ENCODE measurements at regions not wholly inside any gene's neighbourhood (a gene's known extent, or its start where the extent isn't known, plus 50 kb on each side); places are given as distances from the start of the nearest gene placed in this dataset.
"Not testable (repeated sequence)": the region's sequence is repeated elsewhere in the genome, so short reads cannot be mapped to it uniquely, and the experiment has no call there.

GRCh38 chr10:33027088-33027487, 69.1 kb upstream of the ITGB1 start:
- H3K4me3 ChIP-seq (ENCODE audit: low read length), result no peak overlapping the region
- no peaks in the 10 kb centered on the region for H3K4me1 ChIP-seq (ENCODE audit: control insufficient read depth, insufficient read depth, low read length)
- H3K9me3 ChIP-seq (ENCODE audit: control insufficient read depth, low read length), result no peaks in the 10 kb centered on the region
- no peak overlapping the region for H3K9ac ChIP-seq (ENCODE audit: low read length)
- H3K27me3 ChIP-seq (ENCODE audit: control insufficient read depth, insufficient read depth, low read length), result peaks cover 3% of the 10 kb centered on the region
- H3K36me3 ChIP-seq (ENCODE audit: control insufficient read depth, insufficient read depth, low read length), result no peaks in the 10 kb centered on the region

GRCh38 chr10:33026422-33026821, 68.4 kb upstream of the ITGB1 start:
- Histone ChIP-seq H3K9me3 (ENCODE audit: control insufficient read depth, low read length) (no peaks in the 10 kb centered on the region), H3K36me3 (ENCODE audit: control insufficient read depth, insufficient read depth, low read length) (no peaks in the 10 kb centered on the region), H3K27me3 (ENCODE audit: control insufficient read depth, insufficient read depth, low read length) (peaks cover 3% of the 10 kb centered on the region), H3K4me1 (ENCODE audit: control insufficient read depth, insufficient read depth, low read length) (no peaks in the 10 kb centered on the region), H3K9ac (ENCODE audit: low read length) (no peak overlapping the region), H3K4me3 (ENCODE audit: low read length) (no peak overlapping the region)

- no peaks in the 10 kb centered on the region for H3K4me1 ChIP-seq (ENCODE audit: control insufficient read depth, insufficient read depth, low read length)
These were observed 67.9 kb upstream of the ITGB1 start for GRCh38 chr10:33025910-33026309.

GRCh38 chr10:33025039-33025438, 67.0 kb upstream of the ITGB1 start:
- Histone ChIP-seq H3K27me3 (ENCODE audit: control insufficient read depth, insufficient read depth, low read length) (peaks cover 3% of the 10 kb centered on the region), H3K4me1 (ENCODE audit: control insufficient read depth, insufficient read depth, low read length) (no peaks in the 10 kb centered on the region), H3K9ac (ENCODE audit: low read length) (no peak overlapping the region), H3K9me3 (ENCODE audit: control insufficient read depth, low read length) (no peaks in the 10 kb centered on the region), H3K36me3 (ENCODE audit: control insufficient read depth, insufficient read depth, low read length) (no peaks in the 10 kb centered on the region), H3K4me3 (ENCODE audit: low read length) (no peak overlapping the region)

More at GRCh38 chr10:33025910-33026309, 67.9 kb upstream of the ITGB1 start:
- no peak overlapping the region for H3K9ac ChIP-seq (ENCODE audit: low read length)
- H3K36me3 ChIP-seq (ENCODE audit: control insufficient read depth, insufficient read depth, low read length), result no peaks in the 10 kb centered on the region
- no peak overlapping the region for H3K4me3 ChIP-seq (ENCODE audit: low read length)
- H3K9me3 ChIP-seq (ENCODE audit: control insufficient read depth, low read length), result no peaks in the 10 kb centered on the region
- peaks cover 3% of the 10 kb centered on the region for H3K27me3 ChIP-seq (ENCODE audit: control insufficient read depth, insufficient read depth, low read length)

GRCh38 chr10:33022691-33023090, 64.7 kb upstream of the ITGB1 start:
- no peaks in the 10 kb centered on the region for H3K27me3 ChIP-seq (ENCODE audit: control insufficient read depth, insufficient read depth, low read length)
- H3K9me3 ChIP-seq (ENCODE audit: control insufficient read depth, low read length), result no peaks in the 10 kb centered on the region
- no peak overlapping the region for H3K9ac ChIP-seq (ENCODE audit: low read length)
- H3K36me3 ChIP-seq (ENCODE audit: control insufficient read depth, insufficient read depth, low read length), result no peaks in the 10 kb centered on the region
- H3K4me1 ChIP-seq (ENCODE audit: control insufficient read depth, insufficient read depth, low read length), result no peaks in the 10 kb centered on the region
- H3K4me3 ChIP-seq (ENCODE audit: low read length), result no peak overlapping the region

- no peaks in the 10 kb centered on the region for H3K9me3 ChIP-seq (ENCODE audit: control insufficient read depth, low read length)
- no peak overlapping the region for H3K9ac ChIP-seq (ENCODE audit: low read length)
- H3K4me1 ChIP-seq (ENCODE audit: control insufficient read depth, insufficient read depth, low read length), result no peaks in the 10 kb centered on the region
- H3K36me3 ChIP-seq (ENCODE audit: control insufficient read depth, insufficient read depth, low read length), result no peaks in the 10 kb centered on the region
- no peak overlapping the region for H3K4me3 ChIP-seq (ENCODE audit: low read length)
- no peaks in the 10 kb centered on the region for H3K27me3 ChIP-seq (ENCODE audit: control insufficient read depth, insufficient read depth, low read length)
These were observed 64.1 kb upstream of the ITGB1 start for GRCh38 chr10:33022090-33022489.

- no peaks in the 10 kb centered on the region for H3K9me3 ChIP-seq (ENCODE audit: control insufficient read depth, low read length)
- no peaks in the 10 kb centered on the region for H3K4me1 ChIP-seq (ENCODE audit: control insufficient read depth, insufficient read depth, low read length)
- no peaks in the 10 kb centered on the region for H3K27me3 ChIP-seq (ENCODE audit: control insufficient read depth, insufficient read depth, low read length)
- H3K36me3 ChIP-seq (ENCODE audit: control insufficient read depth, insufficient read depth, low read length), result no peaks in the 10 kb centered on the region
- no peak overlapping the region for H3K9ac ChIP-seq (ENCODE audit: low read length)
- no peak overlapping the region for H3K4me3 ChIP-seq (ENCODE audit: low read length)
These were observed 59.0 kb upstream of the ITGB1 start for GRCh38 chr10:33016988-33017387.

- Histone ChIP-seq H3K36me3 (ENCODE audit: control insufficient read depth, insufficient read depth, low read length) (no peaks in the 10 kb centered on the region), H3K9me3 (ENCODE audit: control insufficient read depth, low read length) (no peaks in the 10 kb centered on the region), H3K4me3 (ENCODE audit: low read length) (no peak overlapping the region), H3K9ac (ENCODE audit: low read length) (no peak overlapping the region), H3K27me3 (ENCODE audit: control insufficient read depth, insufficient read depth, low read length) (no peaks in the 10 kb centered on the region), H3K4me1 (ENCODE audit: control insufficient read depth, insufficient read depth, low read length) (no peaks in the 10 kb centered on the region)
These were observed 57.9 kb upstream of the ITGB1 start for GRCh38 chr10:33015761-33016547.

GRCh38 chr10:33013331-33013730, 55.3 kb upstream of the ITGB1 start:
- H3K4me1 ChIP-seq (ENCODE audit: control insufficient read depth, insufficient read depth, low read length), result not testable (repeated sequence)

GRCh38 chr10:33012306-33012705, 54.3 kb upstream of the ITGB1 start:
- H3K27me3 ChIP-seq (ENCODE audit: control insufficient read depth, insufficient read depth, low read length), result no peaks in the 10 kb centered on the region
- H3K4me3 ChIP-seq (ENCODE audit: low read length), result no peak overlapping the region
- H3K36me3 ChIP-seq (ENCODE audit: control insufficient read depth, insufficient read depth, low read length), result no peaks in the 10 kb centered on the region
- H3K4me1 ChIP-seq (ENCODE audit: control insufficient read depth, insufficient read depth, low read length), result no peaks in the 10 kb centered on the region
- H3K9ac ChIP-seq (ENCODE audit: low read length), result no peak overlapping the region
- no peaks in the 10 kb centered on the region for H3K9me3 ChIP-seq (ENCODE audit: control insufficient read depth, low read length)

More at GRCh38 chr10:33013331-33013730, 55.3 kb upstream of the ITGB1 start:
- not testable (repeated sequence) for H3K9me3 ChIP-seq (ENCODE audit: control insufficient read depth, low read length); H3K9ac ChIP-seq (ENCODE audit: low read length); H3K4me3 ChIP-seq (ENCODE audit: low read length); H3K27me3 ChIP-seq (ENCODE audit: control insufficient read depth, insufficient read depth, low read length); H3K36me3 ChIP-seq (ENCODE audit: control insufficient read depth, insufficient read depth, low read length)

GRCh38 chr10:33010132-33011037, 52.4 kb upstream of the ITGB1 start:
- Histone ChIP-seq H3K4me1 (ENCODE audit: control insufficient read depth, insufficient read depth, low read length) (no peaks in the 10 kb centered on the region), H3K9ac (ENCODE audit: low read length) (no peak overlapping the region), H3K36me3 (ENCODE audit: control insufficient read depth, insufficient read depth, low read length) (no peaks in the 10 kb centered on the region), H3K4me3 (ENCODE audit: low read length) (no peak overlapping the region), H3K9me3 (ENCODE audit: control insufficient read depth, low read length) (no peaks in the 10 kb centered on the region), H3K27me3 (ENCODE audit: control insufficient read depth, insufficient read depth, low read length) (no peaks in the 10 kb centered on the region)
